GM12892 (cell line): ENCODE measurements at regions not wholly inside any gene's neighbourhood (a gene's known extent, or its start where the extent isn't known, plus 50 kb on each side); places are given as distances from the start of the nearest gene placed in this dataset.

Source experiments
- DNase-seq: peaks from one replicate; pipeline ENCODE4 v3.0.0; 2011; ENCODE audit not compliant: insufficient read length
- FAIRE-seq: peaks from 2 replicates; lab custom pipeline; 2011; peaks lifted over from hg19 to GRCh38; lab: Jason Lieb, UNC
- POLR2A ChIP-seq: IDR thresholded peaks from 2 replicates; pipeline ENCODE4 v1.6.1; 2011; ENCODE audit warnings: low read depth, low read length, control low read depth
- POLR2AphosphoS5 ChIP-seq: IDR thresholded peaks from 2 replicates; pipeline ENCODE4 v1.6.1; 2011; ENCODE audit warnings: low read depth, low read length, control low read depth
- TAF1 ChIP-seq: IDR thresholded peaks from 2 replicates; pipeline ENCODE4 v1.6.1; 2011; ENCODE audit warnings: low read depth, mild to moderate bottlenecking, control low read depth, low read length, borderline replicate concordance

GRCh38 chr4:106869551-106869950 lies 166.6 kb downstream of the DKK2 start:
- DNase-seq (no peak), FAIRE-seq (no peak)
- TF ChIP-seq POLR2A (no peak), TAF1 (no peak), POLR2AphosphoS5 (no peak)

GRCh38 chr4:106868381-106869035 lies 167.6 kb downstream of the DKK2 start:
- DNase-seq (no peak), FAIRE-seq (no peak)
- no peak for TF ChIP-seq POLR2A
- no peak for TF ChIP-seq TAF1
- TF ChIP-seq POLR2AphosphoS5, result no peak

- DNase-seq, result no peak
- no peak for FAIRE-seq
Measured at GRCh38 chr4:106864231-106864630, 171.9 kb downstream of the DKK2 start.

GRCh38 chr4:106854569-106855351 lies 181.4 kb downstream of the DKK2 start:
- DNase-seq (no peak), FAIRE-seq (no peak)
- TF ChIP-seq TAF1 (no peak), POLR2AphosphoS5 (no peak), POLR2A (no peak)

More at GRCh38 chr4:106864231-106864630, 171.9 kb downstream of the DKK2 start:
- TF ChIP-seq POLR2A (no peak), TAF1 (no peak), POLR2AphosphoS5 (no peak)

GRCh38 chr4:106852426-106852825 lies 183.7 kb downstream of the DKK2 start:
- FAIRE-seq, result no peak
- no peak for DNase-seq
- no peak for TF ChIP-seq POLR2A
- no peak for TF ChIP-seq TAF1
- no peak for TF ChIP-seq POLR2AphosphoS5

- no peak for FAIRE-seq
- DNase-seq, result no peak
- TF ChIP-seq POLR2A, result no peak
Measured at GRCh38 chr4:106851726-106852125, 184.4 kb downstream of the DKK2 start.

- TF ChIP-seq TAF1, result no peak
- TF ChIP-seq POLR2A, result no peak
- no peak for TF ChIP-seq POLR2AphosphoS5
Measured at GRCh38 chr4:106850691-106851090, 185.4 kb downstream of the DKK2 start.

GRCh38 chr4:106835919-106836318 lies 200.2 kb downstream of the DKK2 start:
- TF ChIP-seq POLR2AphosphoS5 (no peak), TAF1 (no peak), POLR2A (no peak)
- DNase-seq (no peak), FAIRE-seq (no peak)

More at GRCh38 chr4:106850691-106851090, 185.4 kb downstream of the DKK2 start:
- FAIRE-seq (no peak), DNase-seq (no peak)

GRCh38 chr4:106830879-106831278 lies 205.2 kb downstream of the DKK2 start:
- DNase-seq, result no peak
- TF ChIP-seq POLR2AphosphoS5, result no peak
- no peak for TF ChIP-seq TAF1
- no peak for TF ChIP-seq POLR2A
- no peak for FAIRE-seq

GRCh38 chr4:106818764-106819163 lies 217.3 kb downstream of the DKK2 start:
- DNase-seq (no peak), FAIRE-seq (no peak)
- TF ChIP-seq TAF1, result no peak
- no peak for TF ChIP-seq POLR2A
- TF ChIP-seq POLR2AphosphoS5, result no peak

- TF ChIP-seq POLR2AphosphoS5 (no peak), TAF1 (no peak), POLR2A (no peak)
- DNase-seq, result no peak
- no peak for FAIRE-seq
Measured at GRCh38 chr4:106816496-106816895, 219.6 kb downstream of the DKK2 start.

GRCh38 chr4:106810122-106810521 lies 226.0 kb downstream of the DKK2 start:
- FAIRE-seq (no peak), DNase-seq (no peak)
- TF ChIP-seq TAF1, result no peak
- TF ChIP-seq POLR2A, result no peak
- TF ChIP-seq POLR2AphosphoS5, result no peak

GRCh38 chr4:106809076-106809475 lies 227.0 kb downstream of the DKK2 start:
- peak; percentile 54 for FAIRE-seq
- no peak for DNase-seq
- TF ChIP-seq TAF1 (no peak), POLR2AphosphoS5 (no peak), POLR2A (no peak)
